HPDE6-E6E7 (cell line): ENCODE measurements at regions not wholly inside any gene's neighbourhood (a gene's known extent, or its start where the extent isn't known, plus 50 kb on each side); places are given as distances from the start of the nearest gene placed in this dataset.
A peak's percentile ranks its signal among the peaks of the same experiment; 100 is the strongest.

Experiments
- DNase-seq: peaks from one replicate; pipeline ENCODE4 v3.0.0; 2011; ENCODE audit warnings: missing footprints; ENCODE audit errors: extremely low spot score

DNA sequence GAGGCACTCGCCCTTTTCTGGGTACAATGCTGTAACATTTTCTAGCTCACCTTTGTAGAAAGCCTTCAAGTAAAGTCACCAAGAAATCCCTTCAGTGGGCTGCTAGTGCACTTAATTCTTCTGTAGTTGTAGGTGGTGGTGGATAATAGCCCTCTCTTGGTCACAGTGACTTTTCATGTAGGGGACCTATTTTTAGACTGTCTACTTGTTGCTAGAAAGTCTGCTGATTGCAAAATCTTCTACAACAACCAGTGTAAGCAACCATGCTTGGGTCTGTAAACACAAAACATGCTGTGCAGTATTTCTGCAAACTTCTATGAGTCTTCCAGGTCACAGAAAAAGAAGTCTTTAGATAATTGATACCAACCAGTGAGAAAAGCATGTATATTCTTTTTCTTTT, 55.6 kb downstream of the PBDC1 start:
- DNase-seq = no peak

DNA sequence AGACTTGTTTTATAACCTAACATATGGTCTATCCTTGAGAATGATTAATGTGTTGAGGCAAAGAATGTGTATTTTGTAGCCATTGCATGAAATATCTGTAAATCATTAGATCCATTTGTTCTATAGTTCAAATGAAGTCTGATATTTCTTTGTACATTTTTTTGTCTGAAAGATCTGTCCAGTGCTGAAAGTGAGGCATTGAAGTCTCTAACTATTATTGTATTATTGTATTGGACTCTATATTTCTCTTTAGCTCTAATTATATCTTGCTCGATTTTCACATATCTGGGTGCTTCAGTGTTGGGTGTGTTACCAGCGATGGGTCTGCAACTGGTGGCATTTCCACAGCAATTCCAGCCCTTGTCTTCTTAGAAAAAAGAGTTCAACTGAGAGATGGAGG, 76.0 kb downstream of the PBDC1 start:
- DNase-seq = no peak

GRCh38 chrX:76253432-76253831, 80.6 kb downstream of the PBDC1 start:
- peak; percentile 7 for DNase-seq

- peak; percentile 9 for DNase-seq
Measured at GRCh38 chrX:76279007-76279406, 106.1 kb downstream of the PBDC1 start.
